Neural cell (in vitro differentiated cells): ENCODE measurements at regions not wholly inside any gene's neighbourhood (a gene's known extent, or its start where the extent isn't known, plus 50 kb on each side); places are given as distances from the start of the nearest gene placed in this dataset.

Experiments used
- CTCF ChIP-seq: fragments of 450-650 bp; IDR thresholded peaks from 2 replicates; pipeline ENCODE4 v1.5.1; 2014; ENCODE audit warnings: antibody characterized with exemption, mild to moderate bottlenecking, moderate library complexity; ENCODE audit not compliant: poor library complexity, severe bottlenecking
- EP300 ChIP-seq: fragments of 450-650 bp; conservative IDR thresholded peaks from 2 replicates; pipeline ENCODE4 v1.6.1; 2014; ENCODE audit warnings: antibody characterized with exemption, mild to moderate bottlenecking, moderate library complexity; ENCODE audit not compliant: poor library complexity, severe bottlenecking
- MXI1 ChIP-seq: fragments of 450-650 bp; conservative IDR thresholded peaks from 2 replicates; pipeline ENCODE4 v1.6.1; 2014; ENCODE audit warnings: antibody characterized with exemption, mild to moderate bottlenecking; ENCODE audit not compliant: poor library complexity, severe bottlenecking
- POLR2AphosphoS5 ChIP-seq: IDR thresholded peaks from 2 replicates; pipeline ENCODE4 v1.6.1; 2012
- RAD21 ChIP-seq: fragments of 450-650 bp; conservative IDR thresholded peaks from 2 replicates; pipeline ENCODE4 v1.6.1; 2014; ENCODE audit warnings: antibody characterized with exemption, mild to moderate bottlenecking, moderate library complexity

- no peak for TF ChIP-seq CTCF
- TF ChIP-seq EP300: no peak
- no peak for TF ChIP-seq RAD21
- no peak for TF ChIP-seq POLR2AphosphoS5
- TF ChIP-seq MXI1: no peak
Observed at GRCh38 chrX:3461397-3462165, 115.1 kb upstream of the MXRA5 start.
